Stimulated activated CD4-positive, alpha-beta T cell treated with anti-CD3 and anti-CD28 coated beads, TNF-alpha, amount 100 ng/mL, for 1 hour (primary cell): ENCODE measurements at regions not wholly inside any gene's neighbourhood (a gene's known extent, or its start where the extent isn't known, plus 50 kb on each side); places are given as distances from the start of the nearest gene placed in this dataset.
"Not testable (repeated sequence)": the region's sequence is repeated elsewhere in the genome, so short reads cannot be mapped to it uniquely, and the experiment has no call there.

Experiments
- DNase-seq, 3 donors: peaks; one replicate each; pipeline ENCODE4 v3.0.0-alpha.2; 2020; ENCODE audit warnings: low read depth in 3 of 3, low spot score in 1 of 3

GRCh38 chrX:124426288-124427169 lies 80.2 kb downstream of the SH2D1A start:
- DNase-seq = no peak

GRCh38 chrX:124433186-124433585 lies 86.8 kb downstream of the SH2D1A start:
- no peak for DNase-seq

GRCh38 chrX:124435616-124436015 lies 89.3 kb downstream of the SH2D1A start:
- DNase-seq = no peak

GRCh38 chrX:124440695-124441094 lies 94.3 kb downstream of the SH2D1A start:
- DNase-seq = no peak

DNA sequence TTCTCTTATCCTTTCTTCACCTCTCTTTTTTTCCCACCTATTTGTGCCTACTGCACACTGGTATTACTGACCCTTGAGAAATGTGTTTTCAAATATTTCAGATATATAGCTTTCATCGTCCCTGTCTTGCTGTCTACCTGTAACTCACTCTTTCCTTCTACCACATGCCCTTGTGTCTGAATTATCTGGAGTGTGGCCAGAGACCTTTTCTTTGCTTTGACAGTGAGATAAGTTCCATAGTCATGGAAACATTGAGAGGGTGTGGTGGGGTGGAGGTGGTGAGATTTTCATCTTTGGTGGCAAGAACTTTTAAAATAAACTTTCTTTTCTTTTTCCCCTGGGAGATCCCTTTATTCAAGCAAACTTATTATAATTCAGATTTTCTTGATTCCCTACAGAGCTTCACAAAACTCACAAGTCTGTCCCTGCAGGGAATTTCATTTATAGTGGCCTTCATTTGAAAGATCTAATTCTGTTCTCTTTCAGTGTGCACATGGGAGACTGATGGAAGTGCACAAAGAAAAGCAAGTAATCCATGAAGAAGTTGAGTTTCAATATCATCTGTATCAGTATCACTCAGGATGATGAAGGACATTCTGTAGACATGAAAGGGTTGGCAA lies 95.7 kb downstream of the SH2D1A start:
- no peak for DNase-seq

GRCh38 chrX:124455966-124456365 lies 109.6 kb downstream of the SH2D1A start:
- DNase-seq = no peak

DNA sequence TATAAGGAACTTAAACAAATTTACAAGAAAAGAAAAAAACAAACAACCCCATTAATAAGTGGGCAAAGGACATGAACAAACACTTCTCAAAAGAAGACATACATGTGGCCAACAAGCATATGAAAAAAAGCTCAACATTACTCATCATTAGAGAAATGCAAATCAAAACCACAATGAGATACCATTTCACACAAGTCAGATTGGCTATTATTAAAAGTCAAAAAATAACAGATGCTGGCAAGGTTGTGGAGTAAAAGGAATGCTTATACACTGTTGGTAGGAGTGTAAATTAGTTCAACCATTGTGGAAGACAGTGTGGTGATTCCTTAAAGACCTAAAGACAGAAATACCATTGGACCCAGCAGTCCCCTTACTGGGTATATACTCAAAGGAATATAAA lies 113.5 kb downstream of the SH2D1A start:
- not testable (repeated sequence) for DNase-seq

- no peak for DNase-seq
These were observed 116.6 kb downstream of the SH2D1A start for GRCh38 chrX:124462931-124463330.

- no peak for DNase-seq
These were observed 120.8 kb downstream of the SH2D1A start for GRCh38 chrX:124467202-124467601.

GRCh38 chrX:124475358-124475757 lies 129.0 kb downstream of the SH2D1A start:
- no peak for DNase-seq

GRCh38 chrX:124476562-124476961 lies 130.2 kb downstream of the SH2D1A start:
- DNase-seq = no peak

DNA sequence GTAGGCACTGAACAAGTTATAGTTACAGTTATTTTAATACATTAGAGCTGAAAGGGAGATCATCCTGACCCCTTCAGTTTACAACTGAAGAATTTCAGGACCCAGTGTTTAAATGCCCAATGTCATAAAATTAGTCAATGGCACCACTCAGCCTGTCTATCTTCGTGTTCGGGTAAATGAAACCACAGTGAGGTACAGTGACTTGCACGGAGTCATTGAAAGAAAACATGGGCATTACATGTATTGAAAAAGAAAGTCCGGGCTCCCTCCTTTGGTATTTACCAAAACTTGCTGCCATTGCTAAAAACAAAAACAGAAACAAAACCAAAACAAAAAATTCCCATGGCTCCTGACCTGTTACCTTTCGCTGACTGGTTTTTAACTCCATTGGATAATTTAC lies 131.7 kb downstream of the SH2D1A start:
- DNase-seq = no peak

- no peak for DNase-seq
These were observed 142.2 kb downstream of the SH2D1A start for GRCh38 chrX:124488412-124489161.

DNA sequence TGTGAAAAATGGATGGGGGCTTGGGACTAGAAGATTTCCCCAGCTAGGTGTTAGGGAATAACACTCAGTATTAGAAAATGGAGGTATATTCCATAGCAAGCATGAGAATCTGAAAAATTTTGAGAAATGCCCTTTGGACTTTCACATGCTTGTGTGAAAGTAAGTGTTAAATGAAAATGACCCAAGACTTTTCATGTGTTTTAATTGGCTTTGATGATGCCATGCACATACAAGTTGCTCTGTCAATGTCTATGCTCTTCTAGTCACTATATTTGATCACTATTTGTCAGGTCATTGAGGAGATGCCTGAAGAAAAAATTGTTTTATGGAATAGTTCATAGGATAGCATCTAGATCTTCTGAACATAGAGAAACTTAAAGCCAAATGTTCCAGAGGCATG lies 147.6 kb downstream of the SH2D1A start:
- DNase-seq = no peak

GRCh38 chrX:124497386-124497785 lies 151.0 kb downstream of the SH2D1A start:
- no peak for DNase-seq

GRCh38 chrX:124501586-124501985 lies 155.2 kb downstream of the SH2D1A start:
- no peak for DNase-seq

DNA sequence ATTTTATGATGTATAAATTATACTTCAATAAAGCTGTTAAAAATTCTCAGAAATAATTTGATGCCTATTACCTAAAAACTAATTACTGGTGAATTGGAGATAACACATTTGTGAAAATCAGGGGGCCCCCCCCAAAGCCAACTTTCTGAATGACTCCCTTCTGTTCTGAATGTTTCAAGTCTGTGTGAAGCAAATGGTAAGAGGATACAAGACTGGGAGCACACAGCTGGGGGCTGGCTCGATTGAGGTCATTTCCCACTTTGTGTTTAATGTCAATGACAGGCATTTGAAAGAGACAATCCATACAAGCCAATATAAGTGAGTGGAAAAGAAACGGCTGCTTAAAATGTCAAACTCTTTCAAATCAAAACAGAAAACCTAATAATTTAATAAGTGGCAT lies 155.8 kb downstream of the SH2D1A start:
- no peak for DNase-seq

- DNase-seq = no peak
These were observed 156.2 kb downstream of the SH2D1A start for GRCh38 chrX:124502599-124502998.

DNA sequence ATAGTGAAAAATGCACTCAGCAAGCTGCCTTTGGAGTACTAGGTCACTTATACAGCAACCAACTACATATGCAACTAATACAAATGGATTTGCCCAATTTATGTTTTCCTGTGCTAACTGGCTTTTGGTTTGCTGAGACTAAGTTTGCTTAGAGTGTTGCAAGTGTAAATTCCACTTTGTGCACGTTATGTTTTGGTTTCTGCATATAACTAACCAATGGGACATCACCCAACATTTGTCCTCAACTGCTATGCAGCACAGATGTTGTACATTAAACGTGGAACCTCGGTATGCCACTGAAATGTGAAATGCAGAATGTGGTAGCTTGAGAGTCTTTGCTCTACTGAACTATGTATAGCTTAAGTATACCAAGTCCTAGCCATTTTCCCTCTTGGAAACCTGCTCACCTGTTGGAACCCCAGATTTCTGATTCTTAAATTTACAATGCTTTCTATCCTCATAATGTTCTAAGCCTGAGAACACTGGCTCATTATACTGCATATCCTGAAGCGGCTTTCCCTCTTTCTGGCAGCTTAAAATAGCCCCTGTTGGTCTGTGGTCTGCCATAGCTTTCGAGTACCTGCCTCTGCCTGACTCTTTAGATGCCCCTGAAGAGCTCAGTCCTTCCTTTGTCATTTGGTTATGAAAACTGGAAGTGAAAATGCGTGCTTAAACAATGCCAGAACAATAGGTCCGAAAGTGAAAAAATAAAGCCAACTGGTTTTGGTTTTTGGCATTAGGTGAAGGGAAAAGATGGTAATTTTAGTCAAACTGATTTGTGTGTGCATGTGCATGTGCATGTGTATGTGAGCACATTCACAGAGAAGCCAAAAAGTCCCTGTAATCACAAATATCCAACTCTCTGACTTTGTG lies 158.0 kb downstream of the SH2D1A start:
- no peak for DNase-seq

GRCh38 chrX:124506066-124506465 lies 159.7 kb downstream of the SH2D1A start:
- no peak for DNase-seq

DNA sequence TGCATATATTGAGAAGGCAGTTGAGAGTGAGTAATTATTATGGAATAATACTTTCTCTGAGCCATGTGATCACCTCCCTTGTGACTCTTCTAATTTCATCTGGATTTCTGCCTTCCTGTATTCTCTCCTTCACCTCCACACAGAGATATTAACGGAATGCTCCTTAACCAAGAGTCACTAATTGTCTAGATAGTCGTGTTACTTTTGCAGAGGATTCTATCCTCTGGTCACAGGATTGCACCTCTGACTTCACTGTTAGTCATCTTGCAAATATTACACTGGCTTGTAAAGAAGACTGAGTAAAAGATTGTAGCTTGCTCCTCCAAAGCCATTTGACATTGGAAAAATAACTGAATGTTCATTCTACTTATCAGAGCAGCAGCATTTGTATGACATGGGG lies 160.9 kb downstream of the SH2D1A start:
- no peak for DNase-seq
